A549 (cell line): ENCODE measurements at regions not wholly inside any gene's neighbourhood (a gene's known extent, or its start where the extent isn't known, plus 50 kb on each side); places are given as distances from the start of the nearest gene placed in this dataset.

Experiments
- ATAC-seq, 2 experiments: fragments of 200-7000 bp in 1 of 2; fragments of >200 bp in 1 of 2; cut with Nextera tagmentation in 1 of 2; cut with Tn5 transposase in 1 of 2; 3 replicates each; pipeline versions ENCODE4 v1.8.0 to v1.9.1; 2018 to 2020; ENCODE audit warnings: mild to moderate bottlenecking in 1 of 2, moderate library complexity in 1 of 2
- CTCF ChIA-PET: fragments of 300-600 bp; sonication (Branson Sonifier 250); formaldehyde crosslinking; extraction: SDS; loops from one replicate; lab custom pipeline; 2021; ENCODE audit warnings: antibody characterized with exemption, inconsistent platforms; lab: Yijun Ruan, JAX
- POLR2A ChIA-PET: fragments of 350-600 bp; formaldehyde crosslinking; extraction: SDS; loops from one replicate; lab custom pipeline; 2021; ENCODE audit warnings: antibody characterized with exemption, inconsistent platforms; lab: Yijun Ruan, JAX
- DNase-seq, 2 experiments: peaks; one replicate each; pipeline versions ENCODE4 v3.0.0 to v3.0.0-alpha.2; 2011 to 2016; ENCODE audit warnings: low read depth in 1 of 2, low spot score in 1 of 2
- FAIRE-seq: peaks from 2 replicates; lab custom pipeline; 2011; peaks lifted over from hg19 to GRCh38; lab: Jason Lieb, UNC
- H3K27ac ChIP-seq, 2 experiments: fragments of >200 bp; sonication (Bioruptor Twin); formaldehyde crosslinking; 3 replicates each; pipeline ENCODE4 v1.5.1; 2016 to 2017
- H3K4me1 ChIP-seq: fragments of >200 bp; sonication (Bioruptor Twin); formaldehyde crosslinking; 3 replicates; pipeline ENCODE4 v1.6.1; 2016
- H3K4me2 ChIP-seq: fragments of >200 bp; sonication (Bioruptor Twin); formaldehyde crosslinking; 3 replicates; pipeline ENCODE4 v1.6.1; 2016
- H3K4me3 ChIP-seq: fragments of >200 bp; sonication (Bioruptor Twin); formaldehyde crosslinking; 3 replicates; pipeline ENCODE4 v1.5.1; 2016
- H3K9me3 ChIP-seq: fragments of >200 bp; sonication (Bioruptor Twin); formaldehyde crosslinking; 3 replicates; pipeline ENCODE4 v1.6.1; 2016
- BHLHE40 ChIP-seq: IDR thresholded peaks from 2 replicates; pipeline ENCODE4 v1.6.1; 2012; ENCODE audit warnings: low read depth, low read length, inconsistent platforms
- CBX2 ChIP-seq: fragments of 200-600 bp; sonication (generic); IDR thresholded peaks from 2 replicates; pipeline ENCODE4 v1.6.1; 2016; ENCODE audit warnings: low read depth, mild to moderate bottlenecking, borderline replicate concordance
- CBX8 ChIP-seq: fragments of 200-600 bp; sonication (generic); IDR thresholded peaks from 2 replicates; pipeline ENCODE4 v1.6.1; 2016
- CEBPB ChIP-seq, 2 experiments: fragments of >200 bp in 1 of 2; sonication (Bioruptor Twin) in 1 of 2; formaldehyde crosslinking in 1 of 2; IDR thresholded peaks; 2 replicates each; pipeline ENCODE4 v1.6.1; 2012 to 2016
- EHF ChIP-seq: fragments of 250-450 bp; sonication (Bioruptor Pico); IDR thresholded peaks from 2 replicates; pipeline ENCODE4 v1.5.0; 2020; ENCODE audit warnings: mild to moderate bottlenecking
- GATA3 ChIP-seq: IDR thresholded peaks from 2 replicates; pipeline ENCODE4 v1.6.1; 2012; ENCODE audit warnings: borderline replicate concordance
- HES2 ChIP-seq: fragments of >200 bp; sonication (Bioruptor Twin); formaldehyde crosslinking; IDR thresholded peaks from 2 replicates; pipeline ENCODE4 v1.6.1; 2016
- HOXA7 ChIP-seq: fragments of 250-450 bp; sonication (Bioruptor Pico); IDR thresholded peaks from 2 replicates; pipeline ENCODE4 v1.5.0; 2020; ENCODE audit warnings: mild to moderate bottlenecking, moderate library complexity
- HOXB13 ChIP-seq: fragments of 250-450 bp; sonication (Bioruptor Pico); IDR thresholded peaks from 2 replicates; pipeline ENCODE4 v1.5.0; 2020; ENCODE audit warnings: low read depth, mild to moderate bottlenecking, moderate library complexity
- MAX ChIP-seq: IDR thresholded peaks from 2 replicates; pipeline ENCODE4 v1.6.1; 2012
- NFE2L2 ChIP-seq: fragments of 150-350 bp; conservative IDR thresholded peaks from 2 replicates; pipeline ENCODE4 v1.6.1; 2014; ENCODE audit warnings: low read length
- NPAS2 ChIP-seq: fragments of 250-450 bp; sonication (Bioruptor Pico); IDR thresholded peaks from 2 replicates; pipeline ENCODE4 v1.8.0; 2022; ENCODE audit warnings: mild to moderate bottlenecking, moderate library complexity, borderline replicate concordance
- POLR2A ChIP-seq: IDR thresholded peaks from 2 replicates; pipeline ENCODE4 v1.6.1; 2012; ENCODE audit warnings: mild to moderate bottlenecking, low read length
- RAD21 ChIP-seq, 2 experiments: fragments of >200 bp in 1 of 2; sonication (Bioruptor Twin) in 1 of 2; formaldehyde crosslinking in 1 of 2; IDR thresholded peaks in 1 of 2; conservative IDR thresholded peaks in 1 of 2; 2 replicates in 1 of 2; 3 replicates in 1 of 2; pipeline ENCODE4 v1.6.1; 2012 to 2018; ENCODE audit warnings: inconsistent platforms in 1 of 2
- RARB ChIP-seq: fragments of 250-450 bp; sonication (Bioruptor Pico); IDR thresholded peaks from 2 replicates; pipeline ENCODE4 v1.8.0; 2021; ENCODE audit warnings: mild to moderate bottlenecking, moderate library complexity
- RFX5 ChIP-seq: fragments of 450-650 bp; IDR thresholded peaks from 2 replicates; pipeline ENCODE4 v1.7.1; 2014; ENCODE audit warnings: antibody characterized with exemption, mild to moderate bottlenecking, moderate library complexity
- RNF2 ChIP-seq: fragments of 200-600 bp; sonication (generic); IDR thresholded peaks from 2 replicates; pipeline ENCODE4 v1.6.1; 2016; ENCODE audit warnings: low read depth, mild to moderate bottlenecking, antibody characterized with exemption, moderate library complexity, borderline replicate concordance
- SREBF2 ChIP-seq: fragments of 450-650 bp; IDR thresholded peaks from 2 replicates; pipeline ENCODE4 v1.6.1; 2014; ENCODE audit warnings: mild to moderate bottlenecking, moderate library complexity
- TP53 ChIP-seq: fragments of 250-450 bp; sonication (Bioruptor Pico); IDR thresholded peaks from 2 replicates; pipeline ENCODE4 v1.5.0; 2021; ENCODE audit warnings: mild to moderate bottlenecking, moderate library complexity
- USF2 ChIP-seq: fragments of 450-650 bp; IDR thresholded peaks from 2 replicates; pipeline ENCODE4 v1.6.1; 2014; ENCODE audit warnings: antibody characterized with exemption
- ZNF302 ChIP-seq: fragments of 250-450 bp; sonication (Bioruptor Pico); IDR thresholded peaks from 2 replicates; pipeline ENCODE4 v1.9.0; 2021; ENCODE audit warnings: inconsistent platforms, mild to moderate bottlenecking, moderate library complexity
- WGBS: methylation state at CpG from one replicate; pipeline ENCODE4 v1.1.6; 2017; ENCODE audit errors: missing lambda C conversion rate; 5-methylcytosine and 5-hydroxymethylcytosine counted together
- TF ChIP-seq, protein P1 (sequence below): fragments of >200 bp; sonication (Bioruptor Twin); formaldehyde crosslinking; IDR thresholded peaks from 3 replicates; pipeline ENCODE4 v1.5.1; 2016
- TF ChIP-seq, protein P2 (sequence below): fragments of >200 bp; sonication (Bioruptor Twin); formaldehyde crosslinking; IDR thresholded peaks from 3 replicates; pipeline ENCODE4 v1.6.1; 2016
- TF ChIP-seq, protein P3 (sequence below): fragments of 250-450 bp; sonication (Bioruptor Pico); IDR thresholded peaks from 2 replicates; pipeline ENCODE4 v1.5.0; 2020; ENCODE audit warnings: low read depth, mild to moderate bottlenecking, moderate library complexity

GRCh38 chr9:103949096-103949495 lies 145.0 kb upstream of the SMC2 start:
- no peak overlapping the region for H3K27ac ChIP-seq
- no peak for FAIRE-seq
- ATAC-seq, result no peak
- H3K9me3 ChIP-seq, result no peaks in the 10 kb centered on the region
- no peak overlapping the region for H3K4me3 ChIP-seq
- H3K4me1 ChIP-seq, result no peaks in the 10 kb centered on the region
- POLR2A ChIA-PET, result no interaction called here
- no peak overlapping the region for H3K4me2 ChIP-seq
- no peak for DNase-seq
- TF ChIP-seq HOXB13 (CRISPR knock-in tag) (no peak), RNF2 (no peak), NFE2L2 (no peak), RAD21 (conservative IDR thresholded peaks at IDR 0.05 in 1 of 2, IDR thresholded peaks at IDR 0.05 in 1 of 2) (no peak), CBX8 (no peak)
- TF ChIP-seq, protein P1, sequence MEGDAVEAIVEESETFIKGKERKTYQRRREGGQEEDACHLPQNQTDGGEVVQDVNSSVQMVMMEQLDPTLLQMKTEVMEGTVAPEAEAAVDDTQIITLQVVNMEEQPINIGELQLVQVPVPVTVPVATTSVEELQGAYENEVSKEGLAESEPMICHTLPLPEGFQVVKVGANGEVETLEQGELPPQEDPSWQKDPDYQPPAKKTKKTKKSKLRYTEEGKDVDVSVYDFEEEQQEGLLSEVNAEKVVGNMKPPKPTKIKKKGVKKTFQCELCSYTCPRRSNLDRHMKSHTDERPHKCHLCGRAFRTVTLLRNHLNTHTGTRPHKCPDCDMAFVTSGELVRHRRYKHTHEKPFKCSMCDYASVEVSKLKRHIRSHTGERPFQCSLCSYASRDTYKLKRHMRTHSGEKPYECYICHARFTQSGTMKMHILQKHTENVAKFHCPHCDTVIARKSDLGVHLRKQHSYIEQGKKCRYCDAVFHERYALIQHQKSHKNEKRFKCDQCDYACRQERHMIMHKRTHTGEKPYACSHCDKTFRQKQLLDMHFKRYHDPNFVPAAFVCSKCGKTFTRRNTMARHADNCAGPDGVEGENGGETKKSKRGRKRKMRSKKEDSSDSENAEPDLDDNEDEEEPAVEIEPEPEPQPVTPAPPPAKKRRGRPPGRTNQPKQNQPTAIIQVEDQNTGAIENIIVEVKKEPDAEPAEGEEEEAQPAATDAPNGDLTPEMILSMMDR, result no peak
- TF ChIP-seq, protein P2, sequence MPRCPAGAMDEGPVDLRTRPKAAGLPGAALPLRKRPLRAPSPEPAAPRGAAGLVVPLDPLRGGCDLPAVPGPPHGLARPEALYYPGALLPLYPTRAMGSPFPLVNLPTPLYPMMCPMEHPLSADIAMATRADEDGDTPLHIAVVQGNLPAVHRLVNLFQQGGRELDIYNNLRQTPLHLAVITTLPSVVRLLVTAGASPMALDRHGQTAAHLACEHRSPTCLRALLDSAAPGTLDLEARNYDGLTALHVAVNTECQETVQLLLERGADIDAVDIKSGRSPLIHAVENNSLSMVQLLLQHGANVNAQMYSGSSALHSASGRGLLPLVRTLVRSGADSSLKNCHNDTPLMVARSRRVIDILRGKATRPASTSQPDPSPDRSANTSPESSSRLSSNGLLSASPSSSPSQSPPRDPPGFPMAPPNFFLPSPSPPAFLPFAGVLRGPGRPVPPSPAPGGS, result no peak
- CTCF ChIA-PET, result no interaction called here

DNA sequence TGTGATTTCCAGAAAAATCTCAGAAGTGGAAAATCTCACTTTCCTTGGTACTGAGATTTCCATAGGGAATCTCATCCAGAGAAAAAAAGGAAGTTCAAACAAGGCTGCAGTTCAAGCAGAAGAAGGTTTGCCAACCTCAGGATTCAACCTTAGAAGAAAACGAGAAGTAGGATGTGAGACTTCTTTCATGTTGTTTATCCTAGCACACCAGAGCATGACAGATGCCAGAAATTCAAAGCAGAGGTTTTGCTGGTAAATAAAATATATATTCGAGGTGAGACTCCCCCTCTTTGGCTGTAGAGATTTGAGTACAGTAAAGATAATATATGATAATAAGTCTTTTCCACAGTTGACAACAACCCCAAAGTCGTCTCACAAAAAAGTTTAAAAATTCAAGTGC lies 116.9 kb upstream of the SMC2 start:
- FAIRE-seq (no peak), ATAC-seq (no peak), DNase-seq (no peak)
- no peak for TF ChIP-seq GATA3
- no peak for TF ChIP-seq POLR2A
- TF ChIP-seq, protein P1, result no peak
- TF ChIP-seq NPAS2 (CRISPR knock-in tag), result no peak
- TF ChIP-seq EHF (CRISPR knock-in tag), result no peak
- TF ChIP-seq TP53, result no peak
- TF ChIP-seq RNF2, result no peak
- TF ChIP-seq SREBF2, result no peak
- TF ChIP-seq, protein P3, sequence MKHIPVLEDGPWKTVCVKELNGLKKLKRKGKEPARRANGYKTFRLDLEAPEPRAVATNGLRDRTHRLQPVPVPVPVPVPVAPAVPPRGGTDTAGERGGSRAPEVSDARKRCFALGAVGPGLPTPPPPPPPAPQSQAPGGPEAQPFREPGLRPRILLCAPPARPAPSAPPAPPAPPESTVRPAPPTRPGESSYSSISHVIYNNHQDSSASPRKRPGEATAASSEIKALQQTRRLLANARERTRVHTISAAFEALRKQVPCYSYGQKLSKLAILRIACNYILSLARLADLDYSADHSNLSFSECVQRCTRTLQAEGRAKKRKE, result no peak
- no peak for TF ChIP-seq HES2
- no peak for TF ChIP-seq RFX5
- no peak for TF ChIP-seq NFE2L2
- no peak for TF ChIP-seq RARB (CRISPR knock-in tag)
- TF ChIP-seq ZNF302 (CRISPR knock-in tag), result no peak
- no peak for TF ChIP-seq BHLHE40
- TF ChIP-seq CBX8, result no peak
- no peak overlapping the region for H3K27ac ChIP-seq
- ChIA-PET CTCF (no interaction called here), POLR2A (no interaction called here)
- no peak overlapping the region for H3K4me2 ChIP-seq
- H3K4me3 ChIP-seq, result no peak overlapping the region
- H3K4me1 ChIP-seq, result no peaks in the 10 kb centered on the region
- 13% methylated on average over 3 of the region's 3 CpGs for WGBS
- no peaks in the 10 kb centered on the region for H3K9me3 ChIP-seq

GRCh38 chr9:103978396-103978795 lies 115.7 kb upstream of the SMC2 start:
- Histone ChIP-seq H3K4me2 (no peak overlapping the region), H3K9me3 (no peaks in the 10 kb centered on the region), H3K4me1 (no peaks in the 10 kb centered on the region), H3K27ac (no peak overlapping the region), H3K4me3 (no peak overlapping the region)
- ChIA-PET POLR2A (no interaction called here), CTCF (no interaction called here)
- no peak for ATAC-seq
- no peak for TF ChIP-seq MAX
- no peak for TF ChIP-seq RARB (CRISPR knock-in tag)
- TF ChIP-seq HOXA7 (CRISPR knock-in tag), result no peak
- TF ChIP-seq CBX2, result no peak
- no peak for TF ChIP-seq POLR2A
- no peak for TF ChIP-seq RNF2
- TF ChIP-seq USF2, result no peak
- no peak for TF ChIP-seq NPAS2 (CRISPR knock-in tag)
- no peak for TF ChIP-seq CEBPB (IDR thresholded peaks at IDR 0.05)
- FAIRE-seq, result no peak
- DNase-seq, result no peak
